HepG2 (cell line): ENCODE measurements at regions not wholly inside any gene's neighbourhood (a gene's known extent, or its start where the extent isn't known, plus 50 kb on each side); places are given as distances from the start of the nearest gene placed in this dataset.

Experiments used
- ATAC-seq: fragments of 200-7000 bp; cut with Tn5 transposase; 3 replicates; pipeline ENCODE4 v1.9.1; 2020; ENCODE audit warnings: mild to moderate bottlenecking, moderate library complexity
- BruUV-seq: library from RNA; stranded (reverse); fragments of 400-500 nt; replicated peaks from 2 replicates; lab custom pipeline; 2021; lab: Mats Ljungman, UMichigan
- CTCF ChIA-PET: fragments of 300-600 bp; formaldehyde crosslinking; extraction: SDS; loops from one replicate; lab custom pipeline; 2021; ENCODE audit warnings: low total read pairs, inconsistent platforms, low intra/inter-chr PET ratio; lab: Yijun Ruan, JAX
- POLR2A ChIA-PET: fragments of 350-600 bp; sonication (Branson Sonifier 250); formaldehyde crosslinking; loops from one replicate; lab custom pipeline; 2020; ENCODE audit warnings: antibody characterized with exemption, inconsistent platforms; lab: Yijun Ruan, JAX
- DNase-seq: peaks from one replicate; pipeline ENCODE4 v3.0.0-alpha.2; 2015; ENCODE audit warnings: low spot score
- FAIRE-seq: peaks from 3 replicates; lab custom pipeline; 2011; peaks lifted over from hg19 to GRCh38; lab: Jason Lieb, UNC
- H2AFZ ChIP-seq: one replicate; pipeline ENCODE4 v1.6.1; 2011; ENCODE audit warnings: low read length, inconsistent platforms
- H3K27ac ChIP-seq: fragments of 300-600 bp; 3 replicates; pipeline ENCODE4 v1.8.0; 2011; ENCODE audit warnings: mixed run types, mild to moderate bottlenecking, mixed read lengths, low read length, inconsistent platforms; ENCODE audit not compliant: insufficient read depth; ENCODE audit errors: extremely low read length
- H3K27me3 ChIP-seq, 2 experiments: fragments of 200-600 bp in 1 of 2; 2 replicates in 1 of 2; 3 replicates in 1 of 2; pipeline versions ENCODE4 v1.6.0 to v1.8.0; 2011; ENCODE audit warnings: low read length in 2 of 2, mild to moderate bottlenecking in 2 of 2, moderate library complexity in 2 of 2, inconsistent platforms in 1 of 2; ENCODE audit not compliant: insufficient read depth in 2 of 2, control insufficient read depth in 1 of 2
- H3K36me3 ChIP-seq, 2 experiments: fragments of 200-600 bp in 1 of 2; replicated peaks in 1 of 2; 2 replicates in 1 of 2; 3 replicates in 1 of 2; pipeline versions ENCODE4 v1.5.1 to v1.8.0; 2011; ENCODE audit warnings: low read length in 2 of 2, inconsistent platforms in 1 of 2; ENCODE audit not compliant: insufficient read depth in 2 of 2, control insufficient read depth in 1 of 2
- H3K4me1 ChIP-seq: 2 replicates; pipeline ENCODE4 v1.5.1; 2012; ENCODE audit warnings: low read length, inconsistent platforms; ENCODE audit not compliant: insufficient read depth
- H3K4me2 ChIP-seq: 2 replicates; pipeline ENCODE4 v1.6.0; 2011; ENCODE audit warnings: low read depth, low read length, inconsistent platforms
- H3K4me3 ChIP-seq, 3 experiments: fragments of 200-600 bp in 1 of 3; sonication (generic), shearing (Covaris generic) in 1 of 3; replicated peaks in 1 of 3; 2 replicates each; pipeline ENCODE4 v1.5.1; 2011 to 2016; ENCODE audit warnings: low read length in 3 of 3, inconsistent platforms in 2 of 3, low read depth in 2 of 3, mild to moderate bottlenecking in 2 of 3, control low read depth in 1 of 3, mixed read lengths in 1 of 3; ENCODE audit not compliant: insufficient read depth in 1 of 3
- H3K79me2 ChIP-seq: one replicate; pipeline ENCODE4 v1.6.1; 2011; ENCODE audit warnings: low read length, inconsistent platforms; ENCODE audit not compliant: insufficient read depth
- H3K9ac ChIP-seq: 2 replicates; pipeline ENCODE4 v1.6.0; 2011; ENCODE audit warnings: mild to moderate bottlenecking, low read depth, low read length, inconsistent platforms; ENCODE audit not compliant: insufficient read depth
- H3K9me3 ChIP-seq: 2 replicates; pipeline ENCODE4 v1.5.1; 2012; ENCODE audit warnings: mild to moderate bottlenecking, low read length
- H4K20me1 ChIP-seq: 2 replicates; pipeline ENCODE4 v1.6.0; 2011; ENCODE audit warnings: inconsistent platforms, mild to moderate bottlenecking, low read length, moderate library complexity; ENCODE audit not compliant: insufficient read depth
- FOXO4 ChIP-seq: sonication (generic); formaldehyde crosslinking; conservative IDR thresholded peaks from 2 replicates; pipeline ENCODE4 v1.8.1; 2023; ENCODE audit warnings: missing genetic modification reagents
- ZC3H4 ChIP-seq: sonication (generic); formaldehyde crosslinking; IDR thresholded peaks from 2 replicates; pipeline ENCODE4 v1.4.0; 2020; ENCODE audit warnings: missing genetic modification reagents, borderline replicate concordance
- ZNF280B ChIP-seq: sonication (generic); formaldehyde crosslinking; IDR thresholded peaks from 2 replicates; pipeline ENCODE4 v1.5.0; 2020; ENCODE audit warnings: missing genetic modification reagents, mild to moderate bottlenecking, borderline replicate concordance
- ZNF296 ChIP-seq: sonication (generic); formaldehyde crosslinking; conservative IDR thresholded peaks from 2 replicates; pipeline ENCODE4 v1.5.0; 2020; ENCODE audit warnings: mild to moderate bottlenecking, missing genetic modification reagents
- WGBS: methylation state at CpG from one replicate; pipeline ENCODE4 v1.1.6; 2017; ENCODE audit warnings: low lambda C conversion rate; 5-methylcytosine and 5-hydroxymethylcytosine counted together
- in situ Hi-C: cut with HindIII; loops from 2 replicates; pipeline ENCODE4 v1.10.0; 2017; ENCODE audit warnings: low pct_unique_long_range_greater_than_20kb; ENCODE audit not compliant: extremely low pct_ligation_motif_present
- intact Hi-C: fragments of 100-400 bp; cut with micrococcal nuclease; formaldehyde crosslinking; loops from one replicate; pipeline ENCODE4 v1.10.0; 2022; ENCODE audit not compliant: unreplicated experiment

- TF ChIP-seq FOXO4 (CRISPR knock-in tag) (no peak), ZNF296 (CRISPR knock-in tag) (no peak), ZNF280B (CRISPR knock-in tag) (no peak)
Measured at GRCh38 chr18:67239826-67240225, 276.7 kb downstream of the DSEL start (continued).

GRCh38 chr18:67232991-67233390 lies 283.5 kb downstream of the DSEL start:
- DNase-seq (no peak), ATAC-seq (no peak)
- Histone ChIP-seq H3K79me2 (no peaks in the 10 kb centered on the region), H3K9ac (no peak overlapping the region), H3K9me3 (no peaks in the 10 kb centered on the region), H3K27me3 (no peaks in the 10 kb centered on the region), H3K4me3 (no peak overlapping the region), H3K27ac (no peak overlapping the region), H3K4me2 (no peak overlapping the region), H3K36me3 (no peaks in the 10 kb centered on the region), H2AFZ (no peak overlapping the region), H4K20me1 (no peaks in the 10 kb centered on the region), H3K4me1 (no peaks in the 10 kb centered on the region)
- in situ Hi-C loops = no loop called here
- BruUV-seq = no TSS peak
- intact Hi-C loops = no loop called here
- WGBS = 4% methylated on average over 1 of the region's 1 CpG
- ChIA-PET POLR2A (no interaction called here), CTCF (no interaction called here)
- TF ChIP-seq ZC3H4 (CRISPR knock-in tag) = no peak
- TF ChIP-seq, all 625 proteins: peak for 0
- no peak for FAIRE-seq
